GM12878 (cell line): ENCODE measurements at regions not wholly inside any gene's neighbourhood (a gene's known extent, or its start where the extent isn't known, plus 50 kb on each side); places are given as distances from the start of the nearest gene placed in this dataset.

Experiments
- ATF3 ChIP-seq: IDR thresholded peaks from 2 replicates; pipeline ENCODE4 v1.6.1; 2011; ENCODE audit warnings: low read depth, mild to moderate bottlenecking, low read length, moderate library complexity, borderline replicate concordance; ENCODE audit errors: extremely low read depth
- ATF7 ChIP-seq: fragments of 450-650 bp; IDR thresholded peaks from 2 replicates; pipeline ENCODE4 v1.6.1; 2016; ENCODE audit warnings: low read depth, mild to moderate bottlenecking
- CTCF ChIP-seq, 3 experiments: IDR thresholded peaks in 2 of 3; conservative IDR thresholded peaks in 1 of 3; 2 replicates each; pipeline ENCODE4 v1.5.1; 2011; ENCODE audit warnings: low read depth in 3 of 3, low read length in 3 of 3, mild to moderate bottlenecking in 3 of 3, control low read depth in 2 of 3, moderate library complexity in 2 of 3, inconsistent platforms in 1 of 3, mixed read lengths in 1 of 3; ENCODE audit not compliant: control insufficient read depth in 2 of 3, insufficient read depth in 1 of 3; ENCODE audit errors: extremely low read depth in 1 of 3
- RB1 ChIP-seq: fragments of 450-650 bp; formaldehyde crosslinking; IDR thresholded peaks from 2 replicates; pipeline ENCODE4 v1.6.1; 2017; ENCODE audit warnings: mild to moderate bottlenecking, borderline replicate concordance
- SKIL ChIP-seq: fragments of 450-650 bp; IDR thresholded peaks from 2 replicates; pipeline ENCODE4 v1.6.1; 2017; ENCODE audit warnings: mild to moderate bottlenecking, low read depth, inconsistent platforms; ENCODE audit not compliant: poor library complexity, severe bottlenecking

- no peak for TF ChIP-seq ATF3
- no peak for TF ChIP-seq ATF7
- TF ChIP-seq SKIL: no peak
- TF ChIP-seq CTCF (IDR thresholded peaks at IDR 0.05 in 2 of 3, conservative IDR thresholded peaks at IDR 0.05 in 1 of 3; ENCODE audit: control insufficient read depth in 2 of 3, extremely low read depth in 1 of 3, insufficient read depth in 1 of 3, low read depth in 3 of 3, low read length in 3 of 3): no peak
- no peak for TF ChIP-seq RB1
These were observed 58.5 kb upstream of the CARD11 start for GRCh38 chr7:3102159-3102558.
